ENCODE measurements at regions not wholly inside any gene's neighbourhood (a gene's known extent, or its start where the extent isn't known, plus 50 kb on each side); places are given as distances from the start of the nearest gene placed in this dataset.

DNA sequence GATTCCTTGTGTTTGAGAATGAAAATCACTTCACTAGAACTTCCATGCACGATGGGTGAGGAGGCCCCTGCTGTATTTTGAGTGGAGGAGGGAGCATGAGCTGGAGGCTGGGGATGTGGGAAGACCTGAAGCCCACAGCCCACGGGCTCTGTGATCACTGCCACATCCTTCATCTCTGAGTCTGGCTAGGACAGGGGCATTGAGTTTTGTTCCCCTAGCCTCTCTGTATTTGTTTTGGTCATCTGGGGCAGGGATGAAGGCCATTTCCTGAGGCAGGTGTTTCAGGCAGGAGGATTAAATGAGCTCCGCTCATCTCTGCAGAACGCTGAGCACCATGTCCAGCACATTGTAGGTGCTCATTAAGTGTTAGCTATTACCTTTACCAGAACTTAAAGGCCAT is 293.6 kb downstream of the GLRX3 start:
- TF ChIP-seq, protein P1, sequence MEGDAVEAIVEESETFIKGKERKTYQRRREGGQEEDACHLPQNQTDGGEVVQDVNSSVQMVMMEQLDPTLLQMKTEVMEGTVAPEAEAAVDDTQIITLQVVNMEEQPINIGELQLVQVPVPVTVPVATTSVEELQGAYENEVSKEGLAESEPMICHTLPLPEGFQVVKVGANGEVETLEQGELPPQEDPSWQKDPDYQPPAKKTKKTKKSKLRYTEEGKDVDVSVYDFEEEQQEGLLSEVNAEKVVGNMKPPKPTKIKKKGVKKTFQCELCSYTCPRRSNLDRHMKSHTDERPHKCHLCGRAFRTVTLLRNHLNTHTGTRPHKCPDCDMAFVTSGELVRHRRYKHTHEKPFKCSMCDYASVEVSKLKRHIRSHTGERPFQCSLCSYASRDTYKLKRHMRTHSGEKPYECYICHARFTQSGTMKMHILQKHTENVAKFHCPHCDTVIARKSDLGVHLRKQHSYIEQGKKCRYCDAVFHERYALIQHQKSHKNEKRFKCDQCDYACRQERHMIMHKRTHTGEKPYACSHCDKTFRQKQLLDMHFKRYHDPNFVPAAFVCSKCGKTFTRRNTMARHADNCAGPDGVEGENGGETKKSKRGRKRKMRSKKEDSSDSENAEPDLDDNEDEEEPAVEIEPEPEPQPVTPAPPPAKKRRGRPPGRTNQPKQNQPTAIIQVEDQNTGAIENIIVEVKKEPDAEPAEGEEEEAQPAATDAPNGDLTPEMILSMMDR (conservative IDR thresholded peaks at IDR 0.05) = no peak
- TF ChIP-seq ZFX (IDR thresholded peaks at IDR 0.05) = no peak
